ENCODE measurements at regions not wholly inside any gene's neighbourhood (a gene's known extent, or its start where the extent isn't known, plus 50 kb on each side); places are given as distances from the start of the nearest gene placed in this dataset.
"Not testable (repeated sequence)": the region's sequence is repeated elsewhere in the genome, so short reads cannot be mapped to it uniquely, and the experiment has no call there.

- DNase-seq (ENCODE audit: low read depth, low spot score): no peak
- Mint-ChIP-seq H3K27me3 (ENCODE audit: low read depth) (no peaks in the 10 kb centered on the region), H3K9me3 (peaks cover 18% of the 10 kb centered on the region), H3K4me1 (no peaks in the 10 kb centered on the region), H3K27ac (ENCODE audit: unreplicated experiment) (peak overlapping the region; percentile 50), H3K36me3 (ENCODE audit: low read depth) (peaks cover 4% of the 10 kb centered on the region), H3K4me3 (no peak overlapping the region)
- TF ChIP-seq CTCF (conservative IDR thresholded peaks at IDR 0.05): no peak
Observed at GRCh38 chr16:8115814-8116213, 474.5 kb downstream of the TMEM114 start.

- not testable (repeated sequence) for DNase-seq (ENCODE audit: low read depth, low spot score); H3K4me3 Mint-ChIP-seq; H3K27me3 Mint-ChIP-seq (ENCODE audit: low read depth); H3K4me1 Mint-ChIP-seq; H3K27ac Mint-ChIP-seq (ENCODE audit: unreplicated experiment); H3K36me3 Mint-ChIP-seq (ENCODE audit: low read depth)
- H3K9me3 Mint-ChIP-seq: peaks cover 18% of the 10 kb centered on the region
Observed at GRCh38 chr16:8114941-8115340, 475.4 kb downstream of the TMEM114 start.

- no peak for DNase-seq (ENCODE audit: low read depth, low spot score)
- H3K36me3 Mint-ChIP-seq (ENCODE audit: low read depth): peaks cover 4% of the 10 kb centered on the region
- TF ChIP-seq CTCF (conservative IDR thresholded peaks at IDR 0.05): no peak
- H3K4me1 Mint-ChIP-seq: no peaks in the 10 kb centered on the region
- H3K27me3 Mint-ChIP-seq (ENCODE audit: low read depth): no peaks in the 10 kb centered on the region
- H3K27ac Mint-ChIP-seq (ENCODE audit: unreplicated experiment): no peak overlapping the region
- no peak overlapping the region for H3K4me3 Mint-ChIP-seq
- peaks cover 18% of the 10 kb centered on the region for H3K9me3 Mint-ChIP-seq
Observed at GRCh38 chr16:8113843-8114242, 476.5 kb downstream of the TMEM114 start.

GRCh38 chr16:8110572-8111514 lies 479.5 kb downstream of the TMEM114 start:
- no peak for DNase-seq (ENCODE audit: low read depth, low spot score)
- Mint-ChIP-seq H3K9me3 (peaks cover 15% of the 10 kb centered on the region), H3K4me1 (no peaks in the 10 kb centered on the region), H3K4me3 (no peak overlapping the region), H3K36me3 (ENCODE audit: low read depth) (peaks cover 4% of the 10 kb centered on the region), H3K27ac (ENCODE audit: unreplicated experiment) (no peak overlapping the region), H3K27me3 (ENCODE audit: low read depth) (peaks cover 3% of the 10 kb centered on the region)
- no peak for TF ChIP-seq CTCF (conservative IDR thresholded peaks at IDR 0.05)

- Mint-ChIP-seq H3K4me1 (no peaks in the 10 kb centered on the region), H3K4me3 (no peak overlapping the region), H3K36me3 (ENCODE audit: low read depth) (peaks cover 4% of the 10 kb centered on the region), H3K27ac (ENCODE audit: unreplicated experiment) (no peak overlapping the region), H3K9me3 (peaks cover 12% of the 10 kb centered on the region), H3K27me3 (ENCODE audit: low read depth) (peaks cover 3% of the 10 kb centered on the region)
- no peak for DNase-seq (ENCODE audit: low read depth, low spot score)
- no peak for TF ChIP-seq CTCF (conservative IDR thresholded peaks at IDR 0.05)
Observed at GRCh38 chr16:8109510-8110369, 480.6 kb downstream of the TMEM114 start.

All from neural crest cell (in vitro differentiated cells).